ENCODE measurements at regions not wholly inside any gene's neighbourhood (a gene's known extent, or its start where the extent isn't known, plus 50 kb on each side); places are given as distances from the start of the nearest gene placed in this dataset.

DNA sequence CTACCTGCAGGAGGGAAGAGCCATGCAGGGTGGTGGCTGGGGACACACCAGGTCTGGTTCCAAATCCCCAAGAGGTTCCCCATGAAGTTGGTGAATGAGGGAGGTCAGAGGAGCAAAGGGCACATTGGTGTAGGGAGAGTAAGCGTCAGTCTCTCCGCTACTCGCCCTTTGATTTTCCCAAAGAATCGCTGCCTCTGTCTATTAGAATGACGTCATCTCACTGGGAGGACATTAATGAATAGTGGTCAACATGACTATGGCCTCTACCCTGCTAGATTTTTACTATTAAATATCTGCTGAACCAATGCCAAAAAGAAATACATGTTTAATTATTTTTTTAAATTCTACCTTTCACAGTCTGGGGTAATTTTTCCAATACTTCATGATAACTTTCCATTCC lies 109.6 kb upstream of the SNTG2 start:
- no peak overlapping the region for H3K4me3 ChIP-seq
- no peak overlapping the region for H3K27ac ChIP-seq

DNA sequence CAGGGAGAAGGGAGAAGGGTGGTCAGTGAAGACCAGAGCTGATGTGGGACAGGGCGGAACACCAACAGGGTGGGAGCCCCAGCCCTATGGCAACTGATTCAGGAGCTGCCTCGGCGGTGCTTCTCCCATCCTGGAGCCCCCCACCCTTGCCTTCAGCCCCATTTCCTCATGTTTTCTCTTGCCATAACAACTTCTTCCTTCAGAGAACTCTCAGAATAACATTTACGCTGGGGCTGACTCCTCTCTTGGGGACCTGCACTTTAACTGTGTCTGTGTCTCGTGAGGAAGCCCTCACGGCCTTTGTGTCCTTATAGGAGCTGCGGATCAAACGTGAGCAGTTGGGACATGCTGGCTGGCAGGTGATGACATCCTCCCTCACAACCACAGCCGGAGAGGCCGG lies 116.4 kb upstream of the SNTG2 start:
- Histone ChIP-seq H3K4me3 (no peak overlapping the region), H3K27ac (no peak overlapping the region)

DNA sequence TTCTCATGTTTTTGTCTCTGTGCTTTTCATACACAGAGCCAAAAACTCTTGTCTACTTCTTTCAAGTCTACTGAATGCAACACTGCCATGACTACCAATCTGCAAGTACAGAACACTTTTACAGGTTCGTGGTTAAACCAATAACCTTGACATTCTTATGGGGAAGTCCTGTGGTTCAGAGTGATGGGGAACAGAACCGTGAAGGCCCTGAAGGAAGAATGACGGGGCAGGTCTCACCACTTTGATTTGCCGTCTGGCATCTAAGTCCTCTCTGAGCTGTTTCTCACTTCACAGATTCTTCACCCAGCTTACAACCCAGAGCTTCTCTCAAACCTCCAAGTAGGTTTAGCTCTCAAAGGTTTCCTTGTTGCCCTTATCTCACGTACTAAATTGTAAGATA lies 117.5 kb upstream of the SNTG2 start:
- no peak overlapping the region for H3K4me3 ChIP-seq
- H3K27ac ChIP-seq: no peak overlapping the region

DNA sequence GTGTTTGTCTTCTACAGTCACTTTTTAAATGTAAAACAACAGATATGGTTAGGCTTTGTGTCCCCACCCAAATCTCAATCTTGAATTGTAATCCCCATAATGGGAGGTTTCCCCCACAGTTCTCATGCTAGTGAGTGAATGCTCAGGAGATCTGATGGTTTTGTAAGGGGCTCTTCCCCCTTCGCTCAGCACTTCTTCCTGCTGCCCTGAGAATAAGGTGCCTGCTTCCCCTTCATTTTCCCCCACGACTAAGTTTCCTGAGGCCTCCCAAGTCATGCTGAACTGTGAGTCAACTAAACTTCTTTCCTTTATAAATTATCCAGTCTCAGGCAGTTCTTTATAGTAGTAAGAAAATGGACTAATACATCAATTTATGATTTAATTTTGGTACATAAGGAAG lies 118.0 kb upstream of the SNTG2 start:
- Histone ChIP-seq H3K27ac (no peak overlapping the region), H3K4me3 (no peak overlapping the region)

DNA sequence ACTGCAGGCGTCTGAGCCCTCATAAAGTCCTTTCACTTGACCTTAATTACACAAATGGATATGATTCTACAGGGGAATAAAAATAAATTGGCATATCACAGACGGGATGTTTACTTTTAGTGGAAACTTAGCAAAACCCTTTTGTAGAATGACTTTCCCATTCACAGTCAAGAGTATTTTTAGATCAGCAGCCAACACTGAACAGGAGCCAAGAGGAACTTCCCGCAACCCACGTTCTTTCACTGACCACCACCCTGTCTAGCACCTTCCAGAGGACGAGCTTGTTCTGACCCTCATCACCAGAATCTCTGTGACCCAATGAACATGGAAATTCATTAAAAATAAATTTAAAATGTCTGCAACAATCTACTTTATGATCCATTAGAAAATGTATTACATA lies 119.0 kb upstream of the SNTG2 start:
- no peak overlapping the region for H3K4me3 ChIP-seq
- no peak overlapping the region for H3K27ac ChIP-seq

DNA sequence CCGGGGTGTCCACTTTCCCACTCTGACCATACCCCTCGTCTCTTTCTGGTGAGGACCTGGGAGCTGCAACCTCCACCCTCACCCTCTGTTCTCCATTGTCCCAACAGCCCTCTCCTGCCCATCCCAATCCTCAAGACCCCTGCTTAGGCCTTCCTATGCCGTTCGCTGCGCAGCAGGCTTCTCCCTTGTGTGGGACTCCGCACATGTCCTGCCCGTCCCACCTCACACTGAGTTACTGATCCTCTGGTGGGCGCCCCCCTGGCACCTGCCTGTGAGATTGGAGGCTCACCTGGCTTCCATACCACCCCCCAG lies 119.5 kb upstream of the SNTG2 start:
- Histone ChIP-seq H3K27ac (no peak overlapping the region), H3K4me3 (no peak overlapping the region)

DNA sequence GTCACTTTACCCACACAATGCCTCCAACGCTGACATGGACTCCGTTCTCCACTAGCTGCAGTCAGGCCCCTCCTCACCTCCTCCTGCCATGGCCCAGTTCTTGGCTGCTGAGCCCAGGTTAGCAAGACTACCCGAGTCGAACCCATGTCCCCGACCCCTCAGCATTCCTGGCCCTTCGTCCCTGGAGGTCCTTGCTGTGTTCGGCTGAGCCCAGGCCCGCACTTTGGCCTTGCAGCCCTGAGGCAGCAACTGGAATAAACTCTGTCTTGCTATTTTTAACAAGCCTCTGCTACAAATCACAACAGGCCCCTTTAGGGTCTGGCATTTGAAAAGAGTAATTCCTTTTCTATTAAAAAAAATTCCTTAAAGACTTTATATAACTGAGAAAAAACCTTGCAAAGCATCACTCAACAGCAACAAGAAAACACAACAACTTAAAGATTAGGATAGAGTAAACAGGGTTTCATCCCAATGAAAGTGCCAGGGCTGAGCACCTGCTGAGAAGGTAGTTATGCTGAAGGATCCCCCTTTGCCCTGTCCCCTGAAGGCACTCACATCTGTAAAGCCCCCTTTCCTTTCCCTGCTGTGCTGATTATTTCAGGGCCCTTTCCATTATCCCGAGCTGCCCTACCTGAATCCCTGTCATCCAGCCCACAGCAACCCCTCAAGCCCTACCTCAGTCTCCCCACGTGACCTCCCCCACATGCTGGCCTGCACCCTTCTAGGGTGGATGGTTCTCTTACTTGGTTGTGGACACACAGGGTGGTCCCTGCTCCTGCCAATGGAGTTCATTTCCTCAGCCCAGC lies 120.0 kb upstream of the SNTG2 start:
- Histone ChIP-seq H3K27ac (no peak overlapping the region), H3K4me3 (no peak overlapping the region)

DNA sequence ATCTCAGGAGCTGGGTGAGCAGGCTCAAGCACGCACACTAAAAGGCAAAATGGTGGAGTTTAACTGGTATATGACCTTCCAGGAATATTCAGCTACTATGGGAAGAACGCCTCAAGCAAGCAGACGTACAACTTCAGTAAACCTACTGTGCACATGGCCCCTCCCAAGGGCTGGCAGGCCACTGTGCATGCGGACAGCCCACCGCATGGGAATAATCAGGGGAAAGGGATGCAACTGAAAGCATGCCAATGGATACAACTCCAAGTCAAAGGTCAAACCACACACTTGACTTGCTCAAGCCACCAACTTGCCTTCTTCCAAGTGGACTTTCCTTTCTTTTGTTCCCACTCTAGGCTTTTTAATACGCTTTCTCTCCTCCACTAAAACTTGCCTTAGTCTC lies 121.6 kb upstream of the SNTG2 start:
- H3K27ac ChIP-seq: no peak overlapping the region
- no peak overlapping the region for H3K4me3 ChIP-seq

DNA sequence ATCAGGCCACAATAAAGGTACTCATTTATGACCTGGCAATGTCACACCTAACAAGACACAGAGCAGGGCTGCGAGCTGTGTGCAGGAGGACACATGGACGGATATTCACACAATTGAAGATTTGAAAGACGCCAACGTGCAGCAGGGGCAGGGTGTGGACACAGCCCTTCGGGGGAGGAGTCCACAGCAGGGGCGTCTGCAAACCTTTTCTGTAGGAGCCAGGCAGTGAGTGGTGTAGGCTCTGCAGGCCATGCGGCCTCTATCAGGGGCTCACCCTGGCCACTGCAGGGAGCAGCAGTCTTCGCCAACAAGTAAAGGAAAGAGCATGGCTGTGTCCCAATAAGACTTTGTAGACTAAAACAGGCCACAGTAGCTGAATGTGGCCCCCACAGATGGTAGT lies 125.7 kb upstream of the SNTG2 start:
- Histone ChIP-seq H3K27ac (no peak overlapping the region), H3K4me3 (no peak overlapping the region)

DNA sequence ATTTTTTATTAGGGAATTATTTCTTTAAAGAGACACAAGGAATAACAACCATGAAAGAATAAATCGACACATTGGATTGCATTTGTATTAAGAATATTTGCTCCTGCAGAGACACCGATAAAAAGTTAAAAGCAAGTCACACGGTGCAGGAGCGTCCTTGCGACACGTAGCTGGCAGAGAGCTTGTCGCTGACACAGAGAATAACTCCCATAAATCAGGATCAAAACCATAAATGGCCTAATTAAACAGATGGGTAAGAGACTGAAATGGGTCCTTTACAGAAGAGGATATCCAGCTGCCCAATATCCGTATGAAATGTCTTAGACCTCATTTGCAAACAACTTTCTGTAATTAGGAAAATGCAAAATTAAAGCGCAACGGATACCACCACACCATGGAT lies 126.1 kb upstream of the SNTG2 start:
- H3K27ac ChIP-seq: no peak overlapping the region
- H3K4me3 ChIP-seq: no peak overlapping the region

DNA sequence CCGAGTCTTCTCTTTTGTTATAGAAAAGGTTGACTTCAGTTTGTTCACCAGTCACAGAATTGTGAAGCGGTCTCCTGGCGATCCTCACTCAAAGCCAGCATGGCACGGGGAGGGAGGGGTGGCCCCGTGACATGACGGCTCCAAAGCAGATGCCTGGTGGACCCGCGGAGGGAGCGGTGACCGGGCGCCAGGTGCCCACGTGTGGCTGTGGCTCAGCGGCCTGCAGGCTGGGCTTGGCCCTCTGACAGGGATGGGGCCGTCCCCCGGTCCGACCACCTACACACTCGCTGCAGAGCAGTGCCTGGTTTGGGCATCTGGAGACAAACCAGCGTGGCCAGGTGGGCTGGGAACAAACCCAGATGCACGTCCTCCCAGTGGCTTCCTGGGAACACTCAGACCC lies 129.1 kb upstream of the SNTG2 start:
- no peak overlapping the region for H3K4me3 ChIP-seq
- no peak overlapping the region for H3K27ac ChIP-seq

DNA sequence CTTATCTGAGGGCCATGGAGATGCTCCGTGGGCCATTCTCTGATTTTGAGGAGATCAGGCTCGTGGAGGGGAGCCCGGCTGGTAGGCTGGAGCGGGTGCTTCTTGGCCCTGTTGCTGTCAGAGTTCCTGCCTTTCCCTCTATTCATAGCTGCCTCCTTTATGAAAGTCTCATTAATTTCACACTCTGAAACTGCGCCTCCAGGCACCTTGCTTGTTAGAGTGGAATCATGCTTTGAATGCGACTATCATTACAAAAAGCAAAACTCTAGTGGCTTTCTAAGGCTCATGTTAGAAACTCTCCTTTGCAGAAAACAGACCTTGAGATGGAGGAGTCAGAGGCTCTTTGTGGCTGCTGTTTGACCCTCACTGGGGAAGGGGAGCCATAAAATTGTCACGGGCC lies 131.0 kb upstream of the SNTG2 start:
- Histone ChIP-seq H3K27ac (no peak overlapping the region), H3K4me3 (no peak overlapping the region)

DNA sequence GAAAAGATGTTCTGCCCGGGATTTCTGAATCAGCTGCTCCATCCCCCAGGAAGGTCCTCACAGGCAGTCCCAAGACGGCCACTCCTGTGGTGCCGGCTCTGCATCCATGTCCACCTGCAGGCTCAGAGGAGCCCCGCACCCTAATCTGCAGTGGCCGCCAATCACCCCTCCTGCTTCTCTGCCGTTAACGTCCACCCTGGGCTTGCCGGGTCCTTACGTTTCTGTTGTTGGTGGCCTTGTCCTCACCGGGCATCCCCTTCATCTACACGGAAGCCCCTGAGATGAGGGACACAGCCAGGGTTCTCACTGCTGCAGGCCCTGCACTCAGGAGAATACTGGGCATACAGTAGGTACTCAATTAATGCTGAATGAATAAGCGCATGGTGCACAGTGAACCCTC lies 131.5 kb upstream of the SNTG2 start:
- Histone ChIP-seq H3K4me3 (no peak overlapping the region), H3K27ac (no peak overlapping the region)

DNA sequence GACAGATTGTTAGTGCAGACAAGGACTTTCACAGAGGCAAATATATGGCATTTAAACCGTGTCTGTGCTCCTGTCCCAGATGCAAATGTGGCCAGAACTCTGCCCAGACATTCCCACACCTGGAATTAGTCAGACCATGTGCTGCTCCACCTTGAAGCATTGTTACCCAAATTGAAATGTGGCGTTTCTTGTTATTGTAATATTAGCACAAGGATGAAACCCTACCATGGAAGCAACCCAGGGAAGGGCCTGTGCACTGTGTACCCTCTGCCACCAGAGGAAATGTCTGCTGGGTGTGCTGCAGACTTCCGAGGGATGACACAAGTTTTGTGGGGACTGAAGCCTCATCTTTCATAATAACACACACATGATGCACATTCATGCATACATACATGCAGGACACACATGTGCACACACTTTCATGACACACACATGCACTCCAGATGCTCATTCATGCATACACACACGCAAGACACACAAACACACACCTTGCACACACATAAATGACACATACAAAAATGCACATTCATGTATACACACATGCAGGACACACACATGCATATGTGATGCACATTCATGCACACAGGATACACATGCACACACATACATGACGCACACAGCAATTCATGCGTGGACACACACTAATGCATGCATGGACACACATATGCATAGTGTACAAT lies 133.2 kb upstream of the SNTG2 start:
- no peak overlapping the region for H3K4me3 ChIP-seq

DNA sequence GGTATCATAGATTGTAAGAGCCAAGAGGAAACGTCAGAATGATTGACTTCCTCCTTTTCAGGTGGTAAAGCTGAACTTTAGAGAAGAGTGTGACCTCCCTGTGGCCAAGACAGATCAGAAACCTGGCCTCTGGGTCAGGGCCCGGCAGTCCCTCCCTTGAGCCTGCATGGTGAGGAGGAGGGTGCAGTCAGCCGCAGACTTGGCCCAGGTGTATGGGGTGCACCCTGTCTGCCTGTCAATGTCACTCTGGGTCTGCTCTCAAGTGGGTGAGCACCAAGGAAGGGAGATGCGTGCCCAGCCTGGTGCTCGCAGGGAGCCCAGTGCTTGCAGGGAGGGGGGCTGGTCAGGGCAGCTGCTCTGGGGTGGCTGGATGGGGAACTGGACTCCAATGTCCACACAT lies 134.4 kb upstream of the SNTG2 start:
- no peak overlapping the region for H3K27ac ChIP-seq

More for the DNA sequence above, 133.2 kb upstream of the SNTG2 start:
- no peak overlapping the region for H3K27ac ChIP-seq

DNA sequence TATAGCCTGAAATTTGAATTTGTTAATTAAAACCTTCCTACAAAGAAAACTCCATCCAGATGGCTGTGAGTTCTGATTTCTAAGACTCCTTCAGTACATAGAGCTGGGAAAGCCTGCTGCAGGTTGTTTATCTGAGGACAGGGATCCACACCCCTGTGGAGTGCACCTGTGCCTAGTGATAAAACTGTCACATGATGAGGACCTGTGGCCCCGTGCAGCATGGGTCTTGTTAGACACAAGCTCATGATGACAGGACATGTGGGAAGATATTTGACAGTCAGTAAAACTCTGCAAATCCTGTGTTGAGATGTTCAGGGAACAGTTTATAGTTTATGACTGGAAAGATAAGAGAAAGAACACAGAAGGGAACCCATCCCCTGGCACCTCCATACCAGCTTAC lies 133.2 kb upstream of the TMEM18 start:
- Histone ChIP-seq H3K4me3 (no peak overlapping the region), H3K27ac (no peak overlapping the region)

More for the DNA sequence above, 134.4 kb upstream of the SNTG2 start:
- no peak overlapping the region for H3K4me3 ChIP-seq

DNA sequence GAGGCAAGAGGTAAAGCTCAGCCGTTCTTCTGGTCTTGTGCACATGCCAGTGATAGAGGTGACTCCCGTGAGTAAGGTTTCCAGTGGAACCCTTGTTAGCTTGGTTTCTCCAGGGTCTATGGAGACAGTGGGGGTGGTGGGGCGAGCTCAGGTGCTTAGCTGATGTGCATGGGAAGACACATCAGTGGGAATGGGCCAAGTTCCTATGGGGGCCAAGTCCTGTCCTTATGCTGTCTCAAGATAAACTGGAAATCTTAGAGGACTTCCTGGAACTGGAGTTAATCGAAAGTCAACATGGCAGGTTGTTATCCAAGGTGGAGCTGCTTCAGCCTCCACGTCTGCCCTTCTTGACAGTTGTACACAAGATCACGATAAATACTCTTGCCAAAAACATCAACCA lies 130.1 kb upstream of the TMEM18 start:
- Histone ChIP-seq H3K27ac (no peak overlapping the region), H3K4me3 (no peak overlapping the region)

DNA sequence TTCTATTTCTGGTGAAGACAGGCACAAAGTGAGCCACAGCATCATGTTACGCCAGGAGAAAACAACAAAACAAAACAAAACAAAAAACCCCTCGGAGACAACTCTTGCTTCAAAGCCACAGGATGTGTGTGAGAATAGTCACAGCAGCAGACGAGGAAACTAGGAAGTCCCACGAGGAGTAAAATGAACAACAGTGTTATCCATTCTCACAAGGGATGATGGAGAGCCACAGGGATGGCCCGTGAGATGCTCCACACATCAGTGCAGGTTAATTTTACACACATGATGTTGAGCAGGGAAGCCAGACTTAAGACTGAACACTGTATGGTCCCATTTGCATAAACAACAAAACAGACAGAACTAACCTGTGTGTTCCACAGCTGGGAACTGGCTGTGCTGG lies 128.5 kb upstream of the TMEM18 start:
- no peak overlapping the region for H3K4me3 ChIP-seq

DNA sequence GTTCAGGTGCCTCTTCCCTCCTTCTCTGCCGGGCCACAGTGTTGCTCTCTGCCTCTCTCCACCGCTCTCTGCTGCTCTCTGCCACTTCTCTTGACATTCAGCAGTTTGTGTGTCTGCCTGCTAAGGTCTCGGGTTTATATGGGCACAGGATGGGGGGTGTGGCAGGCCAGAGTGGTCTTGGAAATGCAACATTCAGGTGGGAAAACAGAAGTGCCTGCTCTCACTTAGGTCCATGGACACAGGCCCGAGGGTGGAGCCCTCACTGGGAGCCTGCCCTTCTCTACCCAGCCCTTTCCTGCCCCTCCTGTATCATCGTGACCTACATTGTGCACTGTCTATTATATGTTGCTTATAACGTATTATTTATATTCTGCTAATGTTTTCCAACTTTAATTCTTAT lies 120.8 kb upstream of the TMEM18 start:
- Histone ChIP-seq H3K27ac (no peak overlapping the region), H3K4me3 (no peak overlapping the region)

More for the DNA sequence above, 128.5 kb upstream of the TMEM18 start:
- H3K27ac ChIP-seq: no peak overlapping the region

DNA sequence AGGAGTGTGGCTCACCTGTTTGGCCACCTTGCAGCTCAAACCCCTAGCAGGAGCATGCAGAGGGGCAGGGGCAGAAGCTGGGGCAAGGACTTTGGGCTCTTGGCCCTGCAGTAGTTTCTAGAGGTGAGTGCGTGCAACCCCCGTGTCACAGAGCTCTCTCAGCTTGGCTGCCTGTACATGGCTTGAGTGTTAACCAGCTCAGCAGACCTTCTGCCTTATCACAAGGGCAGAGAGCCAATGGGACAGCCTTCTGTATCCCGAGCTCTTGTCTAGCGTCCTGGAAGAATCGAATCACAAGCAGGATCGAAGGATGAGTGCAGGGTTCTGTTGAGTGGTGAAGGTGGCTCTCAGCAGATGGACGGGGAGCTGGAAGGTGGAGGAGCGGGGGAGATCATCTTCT lies 120.3 kb upstream of the TMEM18 start:
- H3K4me3 ChIP-seq: no peak overlapping the region
- H3K27ac ChIP-seq: no peak overlapping the region

DNA sequence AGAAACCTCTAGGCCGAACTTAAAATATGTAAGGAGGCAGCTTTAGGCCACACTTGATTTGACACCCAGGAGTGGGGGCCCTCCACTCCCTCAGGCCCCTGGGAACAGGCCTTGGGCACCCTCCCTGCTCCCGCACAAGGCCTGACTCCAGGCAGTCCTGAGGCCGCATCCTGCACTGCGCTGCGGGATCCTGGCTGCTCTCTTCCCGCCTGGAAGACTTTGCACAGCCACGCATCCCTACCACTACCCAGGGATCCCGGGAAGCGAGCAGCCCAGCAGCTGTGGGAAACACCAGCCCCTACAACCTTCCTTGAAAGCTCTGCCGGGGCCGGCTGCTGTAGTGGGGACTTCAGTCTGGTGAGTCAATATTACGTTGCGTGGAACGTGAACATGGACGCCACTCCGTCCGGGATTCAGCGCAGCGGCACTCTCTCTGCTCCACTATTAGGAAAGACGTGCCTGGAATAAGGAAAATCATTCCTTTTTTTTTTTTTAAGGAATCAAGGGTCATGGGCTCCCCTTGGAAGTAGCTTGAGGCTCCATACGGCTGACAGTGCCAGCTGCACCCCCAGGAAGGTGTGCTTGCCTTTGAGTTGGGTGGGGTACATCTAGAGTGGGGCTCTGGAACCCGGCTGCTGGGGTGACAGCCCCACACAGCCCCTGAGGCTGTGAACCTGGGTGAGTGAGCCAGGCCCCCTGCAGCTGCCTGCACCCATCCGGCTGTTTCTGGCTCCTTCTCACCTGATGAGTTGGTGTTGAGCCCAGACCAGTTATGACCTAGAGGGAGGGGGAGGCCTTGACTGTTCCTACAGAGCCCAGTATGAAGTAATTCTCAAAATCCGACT lies 119.2 kb upstream of the TMEM18 start:
- no peak overlapping the region for H3K27ac ChIP-seq
- H3K4me3 ChIP-seq: no peak overlapping the region

Data from skin epidermis (tissue), 12 donors.